NCI-H82 treated with DMSO at 0.1 percent for 48 hours (cell line): ENCODE measurements at regions not wholly inside any gene's neighbourhood (a gene's known extent, or its start where the extent isn't known, plus 50 kb on each side); places are given as distances from the start of the nearest gene placed in this dataset.

ENCODE experiments used
- DNase-seq: peaks from one replicate; lab custom pipeline; 2025; ENCODE audit not compliant: unreplicated experiment; lab: John Stamatoyannopoulos, UW

- no peak for DNase-seq
Observed at GRCh38 chr14:44154874-44155273, 352.2 kb downstream of the FSCB start.

- DNase-seq = no peak
Observed at GRCh38 chr14:44154446-44154845, 352.6 kb downstream of the FSCB start.

GRCh38 chr14:44151130-44151820 is 355.8 kb downstream of the FSCB start:
- DNase-seq = no peak

- peak; percentile 59 for DNase-seq
Observed at GRCh38 chr14:44149597-44149996, 357.5 kb downstream of the FSCB start.

GRCh38 chr14:44142006-44142405 is 365.1 kb downstream of the FSCB start:
- no peak for DNase-seq

- DNase-seq = no peak
Observed at GRCh38 chr14:44135972-44136371, 371.1 kb downstream of the FSCB start.

GRCh38 chr14:44131861-44132260 is 375.2 kb downstream of the FSCB start:
- DNase-seq = no peak

GRCh38 chr14:44113769-44114730 is 393.0 kb downstream of the FSCB start:
- no peak for DNase-seq

GRCh38 chr14:44112774-44113460 is 394.2 kb downstream of the FSCB start:
- no peak for DNase-seq

GRCh38 chr14:44109036-44109435 is 398.0 kb downstream of the FSCB start:
- no peak for DNase-seq

GRCh38 chr14:44108601-44109000 is 398.5 kb downstream of the FSCB start:
- DNase-seq = no peak

- DNase-seq = no peak
Observed at GRCh38 chr14:44107156-44107555, 399.9 kb downstream of the FSCB start.

GRCh38 chr14:44099743-44100488 is 407.2 kb downstream of the FSCB start:
- DNase-seq = no peak

GRCh38 chr14:44081146-44081545 is 425.9 kb downstream of the FSCB start:
- no peak for DNase-seq

GRCh38 chr14:44070046-44070445 is 437.0 kb downstream of the FSCB start:
- DNase-seq = no peak

GRCh38 chr14:44053422-44053821 is 453.7 kb downstream of the FSCB start:
- no peak for DNase-seq

- no peak for DNase-seq
Observed at GRCh38 chr14:44041700-44042099, 465.4 kb downstream of the FSCB start.

GRCh38 chr14:44040561-44040960 is 466.5 kb downstream of the FSCB start:
- no peak for DNase-seq

GRCh38 chr14:44036248-44036647 is 470.8 kb downstream of the FSCB start:
- DNase-seq = no peak

- no peak for DNase-seq
Observed at GRCh38 chr14:44035707-44036106, 471.4 kb downstream of the FSCB start.

GRCh38 chr14:44030831-44031383 is 476.2 kb downstream of the FSCB start:
- DNase-seq = no peak
